GM12878 (cell line): ENCODE measurements at regions not wholly inside any gene's neighbourhood (a gene's known extent, or its start where the extent isn't known, plus 50 kb on each side); places are given as distances from the start of the nearest gene placed in this dataset.

Experiments
- CTCF ChIP-seq, 3 experiments: IDR thresholded peaks in 2 of 3; conservative IDR thresholded peaks in 1 of 3; 2 replicates each; pipeline ENCODE4 v1.5.1; 2011; ENCODE audit warnings: low read depth in 3 of 3, low read length in 3 of 3, mild to moderate bottlenecking in 3 of 3, control low read depth in 2 of 3, moderate library complexity in 2 of 3, inconsistent platforms in 1 of 3, mixed read lengths in 1 of 3; ENCODE audit not compliant: control insufficient read depth in 2 of 3, insufficient read depth in 1 of 3; ENCODE audit errors: extremely low read depth in 1 of 3
- NFIC ChIP-seq: IDR thresholded peaks from 2 replicates; pipeline ENCODE4 v1.6.1; 2012; ENCODE audit warnings: low read depth, mild to moderate bottlenecking, inconsistent platforms, low read length, moderate library complexity
- YY1 ChIP-seq: IDR thresholded peaks from 2 replicates; pipeline ENCODE4 v1.6.1; 2011; ENCODE audit warnings: low read depth, mild to moderate bottlenecking, low read length

GRCh38 chr6:142002825-142003405, 129.8 kb upstream of the GJE1 start:
- TF ChIP-seq YY1, result no peak
- TF ChIP-seq CTCF (IDR thresholded peaks at IDR 0.05 in 2 of 3, conservative IDR thresholded peaks at IDR 0.05 in 1 of 3; ENCODE audit: control insufficient read depth in 2 of 3, extremely low read depth in 1 of 3, insufficient read depth in 1 of 3, low read depth in 3 of 3, low read length in 3 of 3), result no peak
- no peak for TF ChIP-seq NFIC
